ENCODE measurements at regions not wholly inside any gene's neighbourhood (a gene's known extent, or its start where the extent isn't known, plus 50 kb on each side); places are given as distances from the start of the nearest gene placed in this dataset.

DNA sequence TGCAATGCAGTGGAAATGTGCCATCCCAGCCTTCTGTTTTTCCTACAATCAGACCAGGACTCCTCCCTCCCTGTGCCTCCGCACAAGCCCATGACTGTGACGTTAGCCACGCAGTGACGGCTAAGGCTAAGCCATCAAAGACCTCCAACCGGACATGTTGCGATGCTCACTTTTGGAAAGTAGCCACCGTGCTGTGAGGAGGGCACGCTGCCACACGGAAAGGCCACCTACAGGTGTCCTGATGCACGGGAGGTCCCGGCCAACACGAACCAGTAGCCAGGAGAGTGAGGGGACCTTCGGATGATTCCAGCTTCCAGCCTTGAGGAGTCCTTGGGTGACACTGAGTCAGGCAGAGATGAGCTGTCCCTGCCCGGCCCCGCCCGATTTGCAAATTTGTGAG, 53.9 kb downstream of the FOXL1 start:
- DNase-seq, result no peak

DNA sequence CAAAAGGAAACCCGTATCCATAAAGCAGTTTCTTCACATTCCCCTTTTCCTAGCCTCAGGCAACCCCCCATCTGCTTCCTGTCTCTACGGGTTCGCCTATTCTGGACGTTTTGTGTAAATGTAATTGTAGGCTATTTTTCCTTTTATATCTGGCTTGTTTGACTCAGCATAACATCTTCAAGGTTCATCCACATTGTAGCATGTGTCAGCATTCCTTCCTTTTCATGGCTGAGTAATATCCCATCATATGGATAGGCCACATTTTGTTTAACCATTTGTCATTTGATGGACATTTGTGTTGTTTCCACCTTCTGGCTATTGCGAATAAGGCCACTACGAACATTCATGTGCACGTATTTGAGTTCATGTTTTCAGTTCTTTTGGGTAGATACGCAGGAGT, 54.6 kb downstream of the FOXL1 start:
- no peak for DNase-seq

DNA sequence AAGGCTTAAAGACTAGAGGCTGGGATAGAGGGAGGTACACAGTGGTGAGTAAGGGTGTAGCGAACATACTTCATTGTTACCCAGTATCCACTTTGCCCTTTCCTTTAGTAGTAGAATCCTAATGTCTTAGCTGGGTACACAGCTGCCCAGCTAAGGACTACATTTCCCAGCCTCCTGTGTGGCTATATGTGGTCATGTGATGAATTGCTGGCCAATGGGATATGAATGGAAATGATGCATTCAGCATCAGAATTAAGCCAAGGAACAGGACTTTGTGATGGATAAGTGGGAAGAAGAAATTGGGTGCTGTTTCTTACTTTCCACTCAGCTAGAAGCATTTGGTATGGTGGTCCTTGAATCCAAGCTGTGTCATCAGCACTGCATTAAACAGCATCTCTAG, 55.9 kb downstream of the FOXL1 start:
- no peak for DNase-seq

DNA sequence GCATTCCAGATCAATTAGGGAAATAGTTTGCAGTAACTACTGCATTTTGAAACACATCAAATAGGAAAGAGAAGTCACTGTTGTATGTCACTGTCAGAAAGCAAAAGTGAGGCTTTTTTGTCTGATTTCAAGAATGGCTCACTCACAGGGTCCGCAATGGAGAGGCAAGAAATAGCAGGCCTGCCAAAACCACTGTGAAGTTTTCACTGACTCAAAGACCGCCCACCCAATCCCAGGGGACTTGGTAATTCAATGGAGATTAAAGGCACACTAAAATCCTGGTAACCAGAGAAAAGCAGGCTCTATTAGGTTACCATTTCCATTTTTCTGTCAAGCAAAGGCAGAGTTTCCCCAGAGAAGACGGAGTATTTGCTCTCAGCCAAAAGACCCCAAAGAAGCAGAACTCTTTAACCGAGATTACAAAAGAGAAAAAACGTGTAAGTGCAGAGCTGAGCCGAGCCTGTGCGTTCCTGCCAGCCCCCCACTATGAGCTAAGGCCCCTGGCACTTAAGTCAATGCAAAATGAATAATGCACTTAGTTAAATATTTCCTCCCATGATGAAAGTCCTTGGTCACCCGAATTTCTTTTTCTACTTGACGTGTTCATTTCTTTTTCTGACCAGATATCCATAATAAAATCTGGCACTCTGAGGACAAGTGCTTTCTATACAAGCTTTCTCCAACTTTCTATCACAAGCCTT, 57.0 kb downstream of the FOXL1 start:
- no peak for DNase-seq

DNA sequence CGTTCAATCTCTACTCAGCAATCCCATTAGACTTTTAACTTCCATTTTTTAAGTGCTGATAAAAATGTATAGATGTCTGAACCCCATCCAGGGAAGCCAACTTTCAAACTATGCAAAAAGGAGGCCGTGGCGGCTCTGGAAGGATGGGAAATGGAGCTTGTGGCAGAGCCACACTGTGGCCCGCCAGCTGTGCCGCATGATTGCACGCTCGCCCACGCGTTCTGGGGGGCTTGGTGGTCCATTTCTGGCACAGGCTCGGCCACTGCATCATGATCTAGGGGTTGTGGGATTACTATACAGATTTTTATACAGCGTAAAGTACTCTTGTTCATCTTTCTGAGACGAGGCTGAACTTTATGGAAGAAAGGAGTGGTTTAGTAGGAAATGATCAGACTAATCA, 57.6 kb downstream of the FOXL1 start:
- DNase-seq, result no peak

DNA sequence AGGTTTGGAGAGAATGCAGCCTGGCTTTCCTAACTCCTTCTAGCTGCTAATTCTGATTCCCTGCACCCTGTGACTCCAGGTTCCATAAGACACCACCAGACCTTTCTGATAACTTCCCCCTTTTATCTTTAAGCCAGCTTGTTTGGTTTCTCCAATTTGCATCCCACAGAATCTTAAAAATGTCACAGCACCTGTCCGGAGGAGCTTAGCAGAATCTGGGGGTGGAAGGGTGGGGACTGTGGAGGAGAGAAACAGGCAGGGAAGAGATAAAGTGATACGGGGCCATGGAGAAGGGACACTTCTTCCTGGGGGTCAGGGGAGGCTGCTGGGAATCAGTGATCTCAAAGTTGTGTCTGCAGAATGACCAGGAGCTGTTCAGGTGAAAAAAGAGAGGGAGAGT, 59.4 kb downstream of the FOXL1 start:
- no peak for DNase-seq

DNA sequence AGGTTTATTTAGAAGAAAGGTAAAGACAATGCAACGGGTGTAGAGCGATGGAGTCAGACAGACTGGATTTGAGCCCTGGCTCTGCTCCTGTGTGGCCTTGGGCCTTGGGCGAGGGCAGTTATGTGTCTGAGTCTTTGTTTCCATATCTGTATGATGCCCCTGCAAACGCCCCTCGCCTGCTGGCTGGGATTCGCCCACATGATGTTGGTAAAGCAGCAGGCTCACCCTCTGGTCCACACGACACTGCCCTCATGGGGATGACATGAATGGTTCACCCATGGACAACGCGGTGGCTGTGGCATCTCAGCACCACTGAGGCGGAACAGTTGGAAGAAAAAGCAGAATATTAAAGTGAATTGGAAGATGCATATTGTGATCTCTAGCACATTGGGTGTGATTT, 60.3 kb downstream of the FOXL1 start:
- no peak for DNase-seq

DNA sequence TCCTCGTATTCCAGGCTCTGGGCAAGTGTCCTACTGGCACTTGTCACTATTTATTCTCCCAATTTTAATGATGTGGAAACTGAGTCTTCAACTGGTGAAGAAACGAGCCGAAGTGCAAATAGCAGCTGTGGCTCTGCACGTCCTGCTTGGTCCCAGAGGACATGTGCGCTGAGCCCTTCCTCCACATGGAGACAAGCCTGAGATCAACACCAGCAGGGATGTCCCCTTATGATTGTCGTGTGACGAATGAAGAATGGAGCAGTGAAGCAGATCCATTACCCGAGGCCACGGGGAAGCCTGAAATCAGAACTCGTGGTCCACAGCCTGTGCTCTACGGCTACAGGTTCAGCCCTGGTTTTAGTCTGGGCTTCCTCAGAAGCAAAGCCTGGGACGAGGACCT, 61.0 kb downstream of the FOXL1 start:
- DNase-seq, result no peak

DNA sequence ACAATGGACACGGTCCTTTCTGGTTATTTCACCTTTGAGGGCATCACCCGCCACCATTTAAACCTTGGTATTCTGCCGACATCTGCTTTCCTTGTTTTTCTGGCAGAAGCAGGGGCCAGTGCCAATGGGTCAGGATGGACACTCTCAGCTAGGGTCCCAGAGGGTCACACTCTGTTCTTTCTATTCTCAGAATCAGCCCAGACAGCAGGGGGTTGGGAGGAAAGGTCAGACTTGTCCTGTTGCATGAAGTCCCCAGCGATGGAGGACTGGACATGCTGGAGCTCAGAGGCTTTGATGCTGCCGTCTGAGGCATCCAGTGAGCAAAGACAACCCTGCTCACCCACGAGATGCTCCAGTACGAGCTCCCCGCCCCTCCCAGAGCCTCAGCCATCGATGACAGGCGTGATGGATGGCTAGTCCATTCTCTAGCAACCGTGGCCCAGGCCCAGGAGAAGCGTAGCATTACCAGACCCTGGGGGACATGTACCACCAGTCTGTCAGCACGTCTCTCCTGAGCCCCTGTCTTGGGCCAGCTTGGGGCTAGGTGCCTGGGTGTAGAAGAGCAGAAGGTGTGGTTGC, 62.0 kb downstream of the FOXL1 start:
- DNase-seq, result no peak

DNA sequence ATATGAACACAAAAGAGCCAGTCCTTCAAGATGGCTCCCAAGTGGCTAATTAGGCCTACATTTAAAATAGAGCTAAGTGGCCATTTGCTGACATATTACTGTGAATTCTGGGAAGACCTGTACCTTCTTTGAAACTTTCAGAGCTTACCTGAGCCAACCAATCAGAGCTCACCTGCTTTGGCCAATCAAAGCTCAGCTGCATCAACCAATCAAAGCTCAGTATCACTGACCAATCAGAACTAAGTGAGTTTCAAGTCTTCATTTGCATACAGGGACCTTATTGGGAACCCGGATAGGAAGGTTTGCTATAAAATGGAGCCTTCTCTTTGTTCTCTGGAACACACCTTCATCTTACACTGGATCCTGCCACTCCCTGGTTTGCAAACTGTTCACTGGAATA, 63.7 kb downstream of the FOXL1 start:
- DNase-seq, result no peak

DNA sequence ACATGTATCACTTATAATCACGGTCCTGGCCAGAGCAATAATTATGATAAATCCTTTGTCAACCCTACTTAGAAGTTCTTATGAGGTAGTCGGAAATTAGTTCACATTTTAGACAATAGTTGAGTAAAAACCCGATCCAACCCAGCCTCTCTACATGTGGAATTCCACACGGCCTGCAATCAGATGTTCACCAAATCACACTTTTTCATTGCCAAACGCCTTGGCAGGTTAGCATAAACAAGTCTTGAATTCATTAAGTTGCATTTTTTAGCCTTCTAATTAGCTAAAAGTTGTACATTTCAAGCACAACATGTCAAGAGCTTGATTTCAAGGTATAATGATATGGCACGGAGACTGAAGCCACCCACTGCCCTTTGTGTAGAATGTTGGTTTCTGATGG, 65.3 kb downstream of the FOXL1 start:
- no peak for DNase-seq

DNA sequence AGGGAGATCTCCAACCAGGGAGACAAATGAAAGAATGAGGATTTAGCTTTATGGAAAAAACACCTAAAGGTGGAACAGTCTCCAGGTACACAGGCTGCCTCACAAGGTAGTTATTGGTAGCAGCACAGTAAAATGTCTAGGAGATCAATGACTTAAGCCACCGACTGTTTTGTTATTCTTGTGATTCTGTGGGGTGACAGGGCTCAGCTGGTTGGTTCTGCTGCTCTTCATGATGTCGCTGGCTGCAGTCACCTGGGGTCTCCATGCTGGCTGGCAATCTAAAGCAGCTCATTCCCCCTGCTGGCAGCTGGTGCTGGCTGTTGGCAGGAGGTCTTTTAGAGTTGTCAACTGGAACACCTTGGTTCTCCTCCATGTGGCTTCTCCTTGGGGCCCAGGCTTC, 69.2 kb downstream of the FOXL1 start:
- no peak for DNase-seq

DNA sequence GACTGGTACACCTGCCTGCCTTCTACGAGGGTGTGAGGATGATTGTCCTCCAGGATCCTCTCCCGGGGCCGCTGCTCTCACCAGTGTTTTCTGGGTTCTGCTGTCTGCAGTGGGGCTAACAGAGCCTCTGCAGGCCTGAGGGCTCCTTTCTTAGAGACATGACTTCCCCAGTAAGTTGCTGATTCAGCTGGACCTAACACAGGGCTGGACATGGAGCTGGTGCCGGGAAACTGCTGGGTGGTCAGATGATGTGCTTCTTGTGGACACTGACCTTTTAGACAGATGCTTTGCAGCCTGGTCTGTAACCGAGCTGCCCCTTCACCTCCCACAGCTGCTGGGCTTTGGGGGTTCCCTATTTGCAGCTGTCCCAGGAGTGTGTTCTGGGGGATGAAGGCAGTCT, 71.5 kb downstream of the FOXL1 start:
- no peak for DNase-seq

DNA sequence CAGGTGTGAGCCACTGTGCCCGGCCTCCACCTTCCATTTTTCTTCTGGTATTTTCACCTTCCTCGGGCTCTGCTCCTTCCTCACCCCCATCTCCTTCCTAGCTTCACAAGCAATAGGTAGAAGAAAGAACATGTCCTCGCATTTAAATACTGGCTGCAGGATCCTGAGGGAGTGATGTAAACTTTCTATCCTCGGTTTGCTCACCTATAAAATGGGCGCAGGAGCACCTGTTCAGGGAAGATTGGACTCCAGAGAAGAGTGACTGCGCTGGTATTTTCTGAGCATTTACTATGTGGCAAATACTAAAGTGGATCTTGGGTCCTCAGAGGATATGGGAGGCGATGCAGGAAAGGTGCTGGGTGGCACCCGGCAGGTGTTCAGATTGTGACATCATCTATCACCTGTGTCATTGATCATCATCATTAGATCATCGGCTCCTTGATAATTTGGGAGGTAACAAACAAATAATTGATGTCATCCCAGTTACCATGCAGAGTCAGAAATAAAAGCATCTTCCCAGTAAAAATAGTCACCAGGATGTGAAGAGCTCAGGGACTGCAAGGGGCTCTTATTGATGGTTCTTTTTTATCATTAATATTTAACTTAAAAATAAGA, 72.8 kb downstream of the FOXL1 start:
- DNase-seq, result no peak

DNA sequence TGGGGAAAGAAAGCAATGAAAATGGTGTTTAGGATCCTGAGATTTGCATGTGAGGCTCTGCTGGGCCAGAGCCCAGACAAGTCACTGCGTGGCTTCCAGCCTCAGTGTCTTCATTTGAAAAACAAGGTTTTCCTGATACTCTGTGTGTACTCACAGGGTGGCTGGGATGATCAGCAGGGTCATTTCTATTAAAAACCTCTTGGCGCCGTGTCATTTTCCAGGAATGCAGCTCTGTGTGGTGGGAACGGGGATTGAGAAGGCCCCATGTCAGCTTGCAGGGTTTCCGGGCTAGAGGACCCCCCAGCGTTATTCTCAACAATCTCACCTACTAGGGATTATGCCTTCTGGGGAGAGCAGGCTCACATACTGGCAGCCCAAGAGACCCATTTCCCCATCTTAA, 73.5 kb downstream of the FOXL1 start:
- DNase-seq, result no peak

DNA sequence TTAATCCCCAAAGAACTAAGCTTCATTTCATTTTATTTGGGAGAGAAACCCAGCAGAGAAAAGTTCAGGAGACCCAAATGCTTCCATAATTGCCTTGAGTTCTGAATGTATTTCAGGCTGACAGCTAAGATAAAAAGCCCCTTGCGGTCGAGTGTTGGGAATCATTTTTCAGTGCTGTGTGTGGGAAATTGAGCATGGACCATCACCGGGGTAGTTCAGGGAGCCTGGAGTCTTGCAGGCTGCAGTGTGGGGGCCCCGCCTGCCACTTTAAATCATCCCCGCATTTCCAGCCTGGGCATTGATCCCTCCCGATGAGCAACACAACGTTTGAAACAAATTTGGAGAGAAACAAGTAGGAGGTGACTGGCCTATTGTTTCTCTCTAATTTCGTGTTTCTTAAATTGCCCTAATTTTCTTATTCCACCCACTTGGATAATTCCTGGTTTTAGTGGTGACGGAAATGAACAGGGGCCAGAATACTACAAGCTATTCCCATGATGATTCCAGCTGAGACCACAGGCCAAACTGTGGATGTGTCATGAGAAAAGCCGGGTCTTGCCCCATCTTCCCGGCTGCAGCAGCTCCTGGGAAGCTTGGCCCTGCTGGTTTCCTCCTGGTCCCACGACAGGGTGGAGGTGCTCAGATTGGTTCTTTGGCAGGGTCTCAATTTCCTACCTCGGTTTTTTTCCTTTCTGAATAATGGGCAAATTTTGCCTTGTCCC, 75.1 kb downstream of the FOXL1 start:
- DNase-seq, result no peak

DNA sequence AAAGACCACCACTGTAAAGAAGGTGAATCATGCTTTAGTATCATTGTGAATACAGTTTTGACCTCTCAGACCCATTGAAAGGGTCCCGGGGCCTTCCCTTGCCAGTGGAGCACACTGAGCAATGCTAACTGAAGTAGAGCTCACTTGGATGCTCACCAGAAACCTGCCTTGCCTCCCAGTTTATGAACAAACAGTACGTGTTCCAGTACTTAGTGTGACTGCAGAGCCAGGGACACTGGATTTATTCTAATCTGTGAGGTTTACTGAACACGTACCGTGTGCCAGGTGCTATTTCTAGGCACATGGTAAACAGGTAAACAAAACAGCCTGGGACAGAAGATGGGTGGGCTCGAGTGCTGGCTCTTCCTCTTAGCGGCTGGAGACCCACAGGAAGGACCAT, 79.6 kb downstream of the FOXL1 start:
- no peak for DNase-seq

DNA sequence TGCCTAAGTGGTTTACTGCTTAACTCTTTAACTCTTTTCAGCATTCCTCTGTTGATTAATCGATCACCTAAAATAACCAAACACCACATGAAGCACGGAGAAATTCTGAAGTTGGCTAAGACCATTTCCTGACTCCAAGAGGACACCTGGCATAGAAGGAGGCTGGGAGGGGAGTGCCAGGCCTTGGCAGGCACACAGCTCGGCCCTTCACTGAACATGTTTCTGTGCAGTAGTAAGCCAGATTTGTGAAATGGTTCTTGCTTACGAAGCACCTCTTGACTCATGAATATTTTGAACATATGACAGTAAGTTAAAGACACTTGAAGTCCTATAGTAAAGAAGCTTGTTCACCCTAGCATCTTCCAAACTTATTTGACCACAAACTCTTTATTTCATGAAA, 82.3 kb downstream of the FOXL1 start:
- no peak for DNase-seq

DNA sequence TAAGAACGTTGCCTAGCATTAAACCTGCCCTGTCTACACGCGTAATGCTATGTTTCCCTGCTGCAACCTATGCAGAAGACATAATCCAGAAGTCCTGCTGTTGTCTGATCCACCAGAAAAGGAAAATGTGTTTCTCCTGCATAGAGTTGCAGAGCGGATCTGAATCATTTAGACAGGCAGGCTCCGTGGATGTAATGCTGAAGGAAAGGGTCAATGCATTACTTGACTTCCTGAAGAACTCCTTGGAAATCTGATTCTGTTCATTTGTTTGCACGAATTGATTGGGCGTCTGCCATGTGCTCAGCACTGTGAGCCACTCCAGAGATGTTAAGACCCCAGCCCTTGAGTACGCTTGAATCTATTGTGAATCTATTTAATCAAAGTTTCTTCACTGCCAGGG, 83.4 kb downstream of the FOXL1 start:
- no peak for DNase-seq

DNA sequence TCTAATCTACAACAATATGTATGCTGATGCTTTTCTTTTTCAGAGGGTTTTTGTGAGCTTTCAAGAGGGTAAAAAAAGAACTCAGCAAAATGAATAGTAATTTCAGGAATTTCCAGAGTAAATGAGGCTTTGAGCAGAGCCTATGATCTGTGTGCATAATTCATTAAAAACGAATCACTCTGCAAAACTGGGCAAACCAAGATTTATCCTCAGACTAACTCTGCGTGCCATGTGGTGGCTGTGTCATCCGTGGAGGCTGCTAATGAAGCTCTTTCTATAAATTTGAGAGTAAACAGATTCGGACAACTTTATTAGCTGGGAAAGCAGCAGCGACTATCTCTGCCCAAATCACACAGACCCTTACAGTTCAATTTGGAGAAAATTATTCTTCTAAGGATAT, 83.8 kb downstream of the FOXL1 start:
- no peak for DNase-seq

DNA sequence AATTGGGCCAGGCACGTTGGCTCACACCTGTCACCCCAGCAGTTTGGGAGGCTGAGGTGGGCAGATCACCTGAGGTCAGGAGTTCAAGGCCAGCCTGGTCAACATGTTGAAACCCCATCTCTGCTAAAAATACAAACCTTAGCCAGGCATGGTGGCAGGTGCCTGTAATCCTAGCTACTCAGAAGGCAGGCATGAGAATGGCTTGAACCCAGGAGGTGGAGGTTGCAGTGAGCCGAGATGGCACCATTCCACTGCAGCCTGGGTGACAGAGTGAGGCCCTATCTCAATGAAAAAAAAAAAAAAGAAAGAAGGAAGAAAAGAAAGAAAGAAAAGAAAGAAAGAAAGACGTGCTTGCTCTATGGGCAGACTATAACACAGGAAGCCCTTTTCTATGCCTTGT, 84.4 kb downstream of the FOXL1 start:
- DNase-seq, result no peak

DNA sequence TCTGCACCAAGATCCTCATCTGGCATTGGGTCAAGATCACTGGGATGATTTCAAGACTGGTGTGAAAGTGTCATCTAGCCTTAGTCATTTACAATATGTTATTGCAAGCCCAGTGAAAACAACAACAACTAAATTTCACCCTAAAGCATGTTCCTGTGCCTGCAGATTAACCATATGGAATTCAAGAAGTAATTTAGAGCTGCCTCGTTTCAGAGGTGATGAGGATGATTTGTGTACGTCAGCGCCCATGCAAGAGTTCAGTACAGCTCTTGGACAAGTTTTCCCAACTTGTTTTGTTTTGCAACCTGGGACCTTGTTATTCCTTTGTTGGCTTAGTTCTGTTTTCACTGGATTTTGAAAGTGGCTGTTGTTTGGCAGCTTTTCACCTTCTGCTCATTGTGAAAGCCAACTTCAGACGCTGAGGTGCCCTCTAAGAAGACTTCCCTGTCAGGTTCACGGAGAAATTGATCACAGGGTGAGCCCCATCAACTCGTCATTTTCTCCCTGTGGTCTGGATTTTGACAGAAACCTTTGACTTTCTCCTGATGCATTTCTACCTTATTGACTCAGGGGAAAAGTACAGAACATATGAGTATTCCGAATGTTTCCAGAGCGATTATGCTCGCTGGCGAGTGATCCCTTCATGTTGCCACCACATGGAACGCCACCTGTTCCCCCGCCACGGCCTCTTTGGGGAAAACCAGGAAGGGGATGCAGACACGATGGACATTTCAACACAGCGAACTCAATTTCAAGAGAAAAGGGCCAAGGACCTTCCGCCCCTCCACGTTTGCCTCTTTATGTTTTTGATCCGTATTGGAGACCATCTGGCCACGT, 85.6 kb downstream of the FOXL1 start:
- no peak for DNase-seq

All from suppressor macrophage (primary cell).